Fibroblast of the aortic adventitia (primary cell): ENCODE measurements at regions not wholly inside any gene's neighbourhood (a gene's known extent, or its start where the extent isn't known, plus 50 kb on each side); places are given as distances from the start of the nearest gene placed in this dataset.

ENCODE experiments used
- DNase-seq: peaks from one replicate; pipeline ENCODE4 v3.0.0-alpha.2; 2010; ENCODE audit warnings: low read depth
- H3K4me3 ChIP-seq: 2 replicates; pipeline ENCODE4 v1.5.1; 2011; ENCODE audit warnings: low read depth, mild to moderate bottlenecking, control low read depth, low read length, moderate library complexity
- CTCF ChIP-seq: IDR thresholded peaks from 2 replicates; pipeline ENCODE4 v1.5.1; 2011; ENCODE audit warnings: mild to moderate bottlenecking, low read length, control low read depth, inconsistent platforms; ENCODE audit not compliant: insufficient read depth

GRCh38 chr2:150020937-150021673, 433.5 kb upstream of the MMADHC start:
- no peak for TF ChIP-seq CTCF
- no peak overlapping the region for H3K4me3 ChIP-seq
- DNase-seq, result no peak

GRCh38 chr2:150020221-150020620, 432.6 kb upstream of the MMADHC start:
- DNase-seq, result no peak
- H3K4me3 ChIP-seq, result no peak overlapping the region
- no peak for TF ChIP-seq CTCF

- no peak overlapping the region for H3K4me3 ChIP-seq
- no peak for DNase-seq
- no peak for TF ChIP-seq CTCF
Measured at GRCh38 chr2:150019063-150019462, 431.5 kb upstream of the MMADHC start.

GRCh38 chr2:150012986-150013385, 425.4 kb upstream of the MMADHC start:
- no peak for DNase-seq
- TF ChIP-seq CTCF, result no peak

GRCh38 chr2:150011161-150011730, 423.7 kb upstream of the MMADHC start:
- H3K4me3 ChIP-seq, result no peak overlapping the region
- no peak for DNase-seq
- TF ChIP-seq CTCF, result no peak

More at GRCh38 chr2:150012986-150013385, 425.4 kb upstream of the MMADHC start:
- H3K4me3 ChIP-seq, result no peak overlapping the region

GRCh38 chr2:150008901-150009300, 421.3 kb upstream of the MMADHC start:
- H3K4me3 ChIP-seq, result no peak overlapping the region
- no peak for DNase-seq
- TF ChIP-seq CTCF, result no peak
